Naive thymus-derived CD8-positive, alpha-beta T cell (primary cell): ENCODE measurements at regions not wholly inside any gene's neighbourhood (a gene's known extent, or its start where the extent isn't known, plus 50 kb on each side); places are given as distances from the start of the nearest gene placed in this dataset.

ENCODE experiments used
- ATAC-seq, 2 donors: fragments of 150-1000 bp; cut with Tn5 transposase in 1 of 2; sonication (Bioruptor Pico), chemical (Tn5 transposase) in 1 of 2; 1 replicate in 1 of 2; 2 replicates in 1 of 2; pipeline ENCODE4 v1.10.0; 2021; ENCODE audit warnings: mild to moderate bottlenecking in 2 of 2, moderate library complexity in 2 of 2
- POLR2A ChIA-PET: fragments of 350-600 bp; sonication (Branson Sonifier 250); formaldehyde crosslinking; loops from one replicate; lab custom pipeline; 2021; ENCODE audit warnings: antibody characterized with exemption; lab: Charles Lee
- DNase-seq, 10 donors: peaks; one replicate each; pipeline versions ENCODE4 v3.0.0 to v3.0.0-alpha.2; 2020 to 2022
- H3K27ac Mint-ChIP-seq, 10 donors: one replicate each; pipeline ENCODE4 v1.8.0; 2020 to 2022; ENCODE audit warnings: mild to moderate bottlenecking in 10 of 10, mixed read lengths in 10 of 10, moderate library complexity in 4 of 10, inconsistent platforms in 1 of 10
- H3K27me3 Mint-ChIP-seq, 5 donors: one replicate each; pipeline ENCODE4 v1.8.0; 2021 to 2022; ENCODE audit warnings: mixed read lengths in 5 of 5
- H3K36me3 Mint-ChIP-seq, 3 donors: one replicate each; pipeline ENCODE4 v1.8.0; 2020 to 2022; ENCODE audit warnings: mixed read lengths in 3 of 3, mild to moderate bottlenecking in 2 of 3, inconsistent platforms in 1 of 3
- H3K4me1 Mint-ChIP-seq, 4 donors: one replicate each; pipeline ENCODE4 v1.8.0; 2021 to 2022; ENCODE audit warnings: mixed read lengths in 4 of 4
- H3K4me3 Mint-ChIP-seq, 10 donors: one replicate each; pipeline ENCODE4 v1.8.0; 2020 to 2022; ENCODE audit warnings: mild to moderate bottlenecking in 10 of 10, mixed read lengths in 10 of 10, moderate library complexity in 6 of 10, inconsistent platforms in 1 of 10
- H3K9me3 Mint-ChIP-seq, 9 donors: one replicate each; pipeline ENCODE4 v1.8.0; 2020 to 2022; ENCODE audit warnings: mixed read lengths in 9 of 9, mild to moderate bottlenecking in 3 of 9, inconsistent platforms in 1 of 9, moderate library complexity in 1 of 9

GRCh38 chr4:19807505-19807904 is 444.2 kb upstream of the SLIT2 start:
- POLR2A ChIA-PET, result no interaction called here
- ATAC-seq, result no peak
- H3K27ac Mint-ChIP-seq, result no peak overlapping the region
- DNase-seq, result no peak
- no peaks in the 10 kb centered on the region for H3K36me3 Mint-ChIP-seq
- no peak overlapping the region for H3K4me3 Mint-ChIP-seq
- no peaks in the 10 kb centered on the region for H3K27me3 Mint-ChIP-seq
- no peaks in the 10 kb centered on the region for H3K4me1 Mint-ChIP-seq
- H3K9me3 Mint-ChIP-seq, result peaks cover 0 to 18% (median 6%) of the 10 kb centered on the region in 9 donors

GRCh38 chr4:19806865-19807264 is 444.8 kb upstream of the SLIT2 start:
- no peak for DNase-seq
- no peak for ATAC-seq
- H3K27me3 Mint-ChIP-seq, result no peaks in the 10 kb centered on the region
- H3K27ac Mint-ChIP-seq, result no peak overlapping the region
- peaks cover 0 to 18% (median 6%) of the 10 kb centered on the region in 9 donors for H3K9me3 Mint-ChIP-seq
- POLR2A ChIA-PET, result no interaction called here
- H3K4me3 Mint-ChIP-seq, result no peak overlapping the region
- no peaks in the 10 kb centered on the region for H3K36me3 Mint-ChIP-seq
- no peaks in the 10 kb centered on the region for H3K4me1 Mint-ChIP-seq

- Mint-ChIP-seq H3K36me3 (no peaks in the 10 kb centered on the region), H3K9me3 (peaks cover 0 to 29% (median 6%) of the 10 kb centered on the region in 9 donors), H3K27me3 (no peaks in the 10 kb centered on the region), H3K27ac (no peak overlapping the region), H3K4me1 (no peaks in the 10 kb centered on the region), H3K4me3 (no peak overlapping the region)
- DNase-seq (no peak), ATAC-seq (no peak)
- POLR2A ChIA-PET, result no interaction called here
Measured at GRCh38 chr4:19803406-19803805, 448.3 kb upstream of the SLIT2 start.

GRCh38 chr4:19793831-19794230 is 457.9 kb upstream of the SLIT2 start:
- Mint-ChIP-seq H3K27ac (no peak overlapping the region), H3K9me3 (peaks cover 0 to 30% (median 10%) of the 10 kb centered on the region in 9 donors), H3K4me3 (no peak overlapping the region), H3K27me3 (no peaks in the 10 kb centered on the region), H3K4me1 (no peaks in the 10 kb centered on the region), H3K36me3 (peaks cover 0 to 3% (median 0%) of the 10 kb centered on the region in 3 donors)
- no peak for ATAC-seq
- no peak for DNase-seq
- POLR2A ChIA-PET, result no interaction called here

GRCh38 chr4:19791422-19792123 is 460.1 kb upstream of the SLIT2 start:
- no peak overlapping the region for H3K4me3 Mint-ChIP-seq
- peaks cover 0 to 3% (median 0%) of the 10 kb centered on the region in 3 donors for H3K36me3 Mint-ChIP-seq
- H3K27ac Mint-ChIP-seq, result no peak overlapping the region
- H3K4me1 Mint-ChIP-seq, result no peaks in the 10 kb centered on the region
- peaks cover 0 to 24% (median 9%) of the 10 kb centered on the region in 9 donors for H3K9me3 Mint-ChIP-seq
- no peak for ATAC-seq
- no peaks in the 10 kb centered on the region for H3K27me3 Mint-ChIP-seq
- DNase-seq, result no peak
- POLR2A ChIA-PET, result no interaction called here

- Mint-ChIP-seq H3K36me3 (peaks cover 0 to 11% (median 0%) of the 10 kb centered on the region in 3 donors), H3K27me3 (no peaks in the 10 kb centered on the region), H3K4me1 (no peaks in the 10 kb centered on the region), H3K27ac (no peak overlapping the region), H3K4me3 (no peak overlapping the region), H3K9me3 (peaks cover 0 to 33% (median 16%) of the 10 kb centered on the region in 9 donors)
- DNase-seq (no peak), ATAC-seq (no peak)
- POLR2A ChIA-PET, result no interaction called here
Measured at GRCh38 chr4:19786616-19787015, 465.1 kb upstream of the SLIT2 start.

DNA sequence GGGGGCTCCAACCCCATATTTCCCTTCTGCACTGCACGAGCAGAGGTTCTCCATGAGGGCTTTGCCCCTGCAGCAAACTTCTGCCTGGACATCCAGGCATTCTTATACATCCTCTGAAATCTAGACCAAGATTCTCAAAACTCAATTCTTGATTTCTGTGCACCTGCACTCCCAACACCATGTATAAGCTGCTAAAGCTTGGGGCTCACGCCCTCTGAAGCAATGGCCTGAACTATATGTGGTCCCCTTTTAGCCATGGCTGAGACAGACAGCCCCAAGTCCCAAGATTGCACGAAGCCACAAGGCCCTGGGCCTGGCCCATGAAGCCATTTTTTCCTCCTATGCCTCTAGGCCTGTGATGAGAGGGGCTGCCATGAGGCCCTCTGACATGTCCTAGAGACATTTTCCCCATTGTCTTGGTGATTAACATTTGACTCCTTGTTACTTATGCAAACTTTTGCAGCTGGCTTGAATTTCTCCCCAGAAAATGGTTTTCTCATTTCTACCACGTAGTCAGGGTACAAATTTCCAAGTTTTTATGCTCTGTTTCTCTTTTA is 468.0 kb upstream of the SLIT2 start:
- Mint-ChIP-seq H3K36me3 (peaks cover 0 to 8% (median 0%) of the 10 kb centered on the region in 3 donors), H3K27ac (no peak overlapping the region), H3K4me1 (no peaks in the 10 kb centered on the region), H3K4me3 (no peak overlapping the region), H3K9me3 (peaks cover 0 to 34% (median 18%) of the 10 kb centered on the region in 9 donors), H3K27me3 (no peaks in the 10 kb centered on the region)
- DNase-seq, result no peak
- no peak for ATAC-seq
- POLR2A ChIA-PET, result no interaction called here

- Mint-ChIP-seq H3K36me3 (peaks cover 0 to 8% (median 0%) of the 10 kb centered on the region in 3 donors), H3K4me3 (no peak overlapping the region), H3K27ac (no peak overlapping the region), H3K9me3 (peaks cover 10 to 34% (median 18%) of the 10 kb centered on the region in 9 donors), H3K4me1 (no peaks in the 10 kb centered on the region), H3K27me3 (no peaks in the 10 kb centered on the region)
- ATAC-seq (no peak), DNase-seq (no peak)
- POLR2A ChIA-PET, result no interaction called here
Measured at GRCh38 chr4:19780871-19781270, 470.8 kb upstream of the SLIT2 start.

- no peaks in the 10 kb centered on the region for H3K27me3 Mint-ChIP-seq
- H3K4me1 Mint-ChIP-seq, result no peaks in the 10 kb centered on the region
- DNase-seq (no peak), ATAC-seq (no peak)
- POLR2A ChIA-PET, result no interaction called here
- no peak overlapping the region for H3K4me3 Mint-ChIP-seq
- H3K27ac Mint-ChIP-seq, result no peak overlapping the region
- H3K9me3 Mint-ChIP-seq, result peaks cover 2 to 16% (median 7%) of the 10 kb centered on the region in 9 donors
- no peaks in the 10 kb centered on the region for H3K36me3 Mint-ChIP-seq
Measured at GRCh38 chr4:19776929-19777328, 474.8 kb upstream of the SLIT2 start.

GRCh38 chr4:19776021-19776459 is 475.7 kb upstream of the SLIT2 start:
- no peak overlapping the region for H3K27ac Mint-ChIP-seq
- POLR2A ChIA-PET, result no interaction called here
- DNase-seq (no peak), ATAC-seq (no peak)
- H3K4me3 Mint-ChIP-seq, result no peak overlapping the region
- H3K27me3 Mint-ChIP-seq, result no peaks in the 10 kb centered on the region
- no peaks in the 10 kb centered on the region for H3K36me3 Mint-ChIP-seq
- no peaks in the 10 kb centered on the region for H3K4me1 Mint-ChIP-seq
- peaks cover 0 to 16% (median 7%) of the 10 kb centered on the region in 9 donors for H3K9me3 Mint-ChIP-seq

DNA sequence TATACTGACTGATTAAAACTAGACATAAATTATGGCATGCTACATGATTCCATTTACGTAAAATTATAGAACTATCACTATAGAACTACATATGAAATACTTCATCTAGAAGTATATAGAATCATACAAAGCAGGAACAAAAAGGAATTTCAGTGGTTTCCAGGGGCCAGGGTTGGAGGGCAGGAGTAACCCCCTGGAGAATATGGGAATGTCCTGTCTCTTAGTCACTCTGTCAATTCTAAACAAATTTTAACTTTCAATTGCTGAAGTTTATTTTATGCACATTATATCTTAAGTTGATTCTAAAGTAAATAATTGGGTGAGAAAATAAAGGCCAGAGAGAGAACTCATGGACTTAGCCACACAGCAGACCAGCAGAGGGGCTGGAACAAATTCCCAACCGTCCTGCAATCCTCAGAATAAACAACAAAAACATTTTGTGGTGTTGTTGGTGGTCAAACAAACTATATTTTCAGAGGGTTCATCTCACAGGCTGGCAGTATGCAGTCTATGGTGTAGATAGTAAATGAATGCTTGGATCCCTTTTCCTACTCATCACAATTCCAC is 476.9 kb upstream of the SLIT2 start:
- DNase-seq (no peak), ATAC-seq (no peak)
- Mint-ChIP-seq H3K27me3 (no peaks in the 10 kb centered on the region), H3K4me1 (no peaks in the 10 kb centered on the region), H3K9me3 (peaks cover 0 to 19% (median 8%) of the 10 kb centered on the region in 9 donors), H3K27ac (no peak overlapping the region), H3K4me3 (no peak overlapping the region), H3K36me3 (no peaks in the 10 kb centered on the region)
- POLR2A ChIA-PET, result no interaction called here

- Mint-ChIP-seq H3K27ac (no peak overlapping the region), H3K9me3 (peaks cover 0 to 21% (median 6%) of the 10 kb centered on the region in 9 donors), H3K4me3 (no peak overlapping the region), H3K27me3 (no peaks in the 10 kb centered on the region), H3K36me3 (no peaks in the 10 kb centered on the region), H3K4me1 (no peaks in the 10 kb centered on the region)
- DNase-seq (no peak), ATAC-seq (no peak)
- POLR2A ChIA-PET, result no interaction called here
Measured at GRCh38 chr4:19772581-19772980, 479.1 kb upstream of the SLIT2 start.

- no peaks in the 10 kb centered on the region for H3K36me3 Mint-ChIP-seq
Measured at GRCh38 chr4:19756661-19757060, 495.0 kb upstream of the SLIT2 start.

More at GRCh38 chr4:19756661-19757060, 495.0 kb upstream of the SLIT2 start:
- POLR2A ChIA-PET, result no interaction called here
- Mint-ChIP-seq H3K4me1 (no peaks in the 10 kb centered on the region), H3K4me3 (no peak overlapping the region), H3K27me3 (no peaks in the 10 kb centered on the region), H3K9me3 (peaks cover 0 to 32% (median 2%) of the 10 kb centered on the region in 9 donors), H3K27ac (no peak overlapping the region)
- ATAC-seq (no peak), DNase-seq (no peak)
